Tibial nerve (tissue), 3 donors: ENCODE measurements at regions not wholly inside any gene's neighbourhood (a gene's known extent, or its start where the extent isn't known, plus 50 kb on each side); places are given as distances from the start of the nearest gene placed in this dataset.

Experiments used
- POLR2A ChIP-seq, 2 donors: fragments of 450-650 bp; IDR thresholded peaks; one replicate each; pipeline ENCODE4 v1.6.1; 2017; ENCODE audit warnings: antibody characterized with exemption in 2 of 2, mild to moderate bottlenecking in 2 of 2, moderate library complexity in 2 of 2
- TF ChIP-seq, protein P1 (sequence below), 5 experiments: fragments of 200-600 bp in 3 of 5; fragments of 450-650 bp in 2 of 5; sonication (generic) in 3 of 5; IDR thresholded peaks; one replicate each; pipeline ENCODE4 v1.5.1; 2016 to 2019; ENCODE audit warnings: antibody characterized with exemption in 5 of 5, mild to moderate bottlenecking in 3 of 5, moderate library complexity in 2 of 5

DNA sequence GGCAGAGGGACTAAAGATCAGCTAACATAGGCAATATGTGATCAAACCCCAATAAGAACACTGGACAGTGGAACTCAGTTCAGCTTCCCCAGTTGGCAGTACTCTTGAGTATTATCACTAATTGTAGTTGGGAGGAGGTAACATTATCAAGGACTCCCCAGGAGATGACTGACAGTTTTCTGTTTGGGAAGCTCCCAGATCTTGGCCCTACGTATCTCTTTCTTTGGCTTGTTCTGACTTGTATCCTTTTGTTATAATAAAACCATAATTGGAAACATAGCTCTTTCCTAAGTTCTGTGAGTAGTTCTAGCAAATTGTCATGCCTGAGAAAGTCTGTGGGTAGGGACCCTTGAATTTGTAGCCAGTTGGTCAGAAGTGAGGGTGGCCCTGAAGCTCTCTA is 316.4 kb downstream of the ZNF621 start:
- TF ChIP-seq POLR2A (IDR thresholded peaks at IDR 0.05): no peak
- TF ChIP-seq, protein P1, sequence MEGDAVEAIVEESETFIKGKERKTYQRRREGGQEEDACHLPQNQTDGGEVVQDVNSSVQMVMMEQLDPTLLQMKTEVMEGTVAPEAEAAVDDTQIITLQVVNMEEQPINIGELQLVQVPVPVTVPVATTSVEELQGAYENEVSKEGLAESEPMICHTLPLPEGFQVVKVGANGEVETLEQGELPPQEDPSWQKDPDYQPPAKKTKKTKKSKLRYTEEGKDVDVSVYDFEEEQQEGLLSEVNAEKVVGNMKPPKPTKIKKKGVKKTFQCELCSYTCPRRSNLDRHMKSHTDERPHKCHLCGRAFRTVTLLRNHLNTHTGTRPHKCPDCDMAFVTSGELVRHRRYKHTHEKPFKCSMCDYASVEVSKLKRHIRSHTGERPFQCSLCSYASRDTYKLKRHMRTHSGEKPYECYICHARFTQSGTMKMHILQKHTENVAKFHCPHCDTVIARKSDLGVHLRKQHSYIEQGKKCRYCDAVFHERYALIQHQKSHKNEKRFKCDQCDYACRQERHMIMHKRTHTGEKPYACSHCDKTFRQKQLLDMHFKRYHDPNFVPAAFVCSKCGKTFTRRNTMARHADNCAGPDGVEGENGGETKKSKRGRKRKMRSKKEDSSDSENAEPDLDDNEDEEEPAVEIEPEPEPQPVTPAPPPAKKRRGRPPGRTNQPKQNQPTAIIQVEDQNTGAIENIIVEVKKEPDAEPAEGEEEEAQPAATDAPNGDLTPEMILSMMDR (IDR thresholded peaks at IDR 0.05): no peak
